Mammary epithelial cell (primary cell): ENCODE measurements at regions not wholly inside any gene's neighbourhood (a gene's known extent, or its start where the extent isn't known, plus 50 kb on each side); places are given as distances from the start of the nearest gene placed in this dataset.

Experiments used
- EZH2 ChIP-seq: IDR thresholded peaks from 2 replicates; pipeline ENCODE4 v1.6.1; 2012; ENCODE audit warnings: low read length, inconsistent platforms, borderline replicate concordance
- TF ChIP-seq, protein P1 (sequence below), 2 donors: IDR thresholded peaks in 1 of 2; conservative IDR thresholded peaks in 1 of 2; 2 replicates each; pipeline ENCODE4 v1.5.1; 2011 to 2012; ENCODE audit warnings: inconsistent platforms in 2 of 2, low read length in 2 of 2, mild to moderate bottlenecking in 2 of 2, control low read depth in 1 of 2, low read depth in 1 of 2; ENCODE audit not compliant: insufficient read depth in 1 of 2; ENCODE audit errors: extremely low read depth in 1 of 2

GRCh38 chr2:83528767-83529166 is 930.3 kb downstream of the SUCLG1 start:
- no peak for TF ChIP-seq EZH2
- TF ChIP-seq, protein P1, sequence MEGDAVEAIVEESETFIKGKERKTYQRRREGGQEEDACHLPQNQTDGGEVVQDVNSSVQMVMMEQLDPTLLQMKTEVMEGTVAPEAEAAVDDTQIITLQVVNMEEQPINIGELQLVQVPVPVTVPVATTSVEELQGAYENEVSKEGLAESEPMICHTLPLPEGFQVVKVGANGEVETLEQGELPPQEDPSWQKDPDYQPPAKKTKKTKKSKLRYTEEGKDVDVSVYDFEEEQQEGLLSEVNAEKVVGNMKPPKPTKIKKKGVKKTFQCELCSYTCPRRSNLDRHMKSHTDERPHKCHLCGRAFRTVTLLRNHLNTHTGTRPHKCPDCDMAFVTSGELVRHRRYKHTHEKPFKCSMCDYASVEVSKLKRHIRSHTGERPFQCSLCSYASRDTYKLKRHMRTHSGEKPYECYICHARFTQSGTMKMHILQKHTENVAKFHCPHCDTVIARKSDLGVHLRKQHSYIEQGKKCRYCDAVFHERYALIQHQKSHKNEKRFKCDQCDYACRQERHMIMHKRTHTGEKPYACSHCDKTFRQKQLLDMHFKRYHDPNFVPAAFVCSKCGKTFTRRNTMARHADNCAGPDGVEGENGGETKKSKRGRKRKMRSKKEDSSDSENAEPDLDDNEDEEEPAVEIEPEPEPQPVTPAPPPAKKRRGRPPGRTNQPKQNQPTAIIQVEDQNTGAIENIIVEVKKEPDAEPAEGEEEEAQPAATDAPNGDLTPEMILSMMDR (conservative IDR thresholded peaks at IDR 0.05 in 1 of 2, IDR thresholded peaks at IDR 0.05 in 1 of 2; ENCODE audit: extremely low read depth in 1 of 2, insufficient read depth in 1 of 2, low read depth in 1 of 2, low read length in 2 of 2) = no peak
